Gastroesophageal sphincter (tissue), 3 donors: ENCODE measurements at regions not wholly inside any gene's neighbourhood (a gene's known extent, or its start where the extent isn't known, plus 50 kb on each side); places are given as distances from the start of the nearest gene placed in this dataset.

Source experiments
- EP300 ChIP-seq: sonication (generic); formaldehyde crosslinking; IDR thresholded peaks from one replicate; pipeline ENCODE4 v1.6.1; 2017; ENCODE audit warnings: antibody characterized with exemption, mild to moderate bottlenecking
- TF ChIP-seq, protein P1 (sequence below), 4 experiments: fragments of 200-600 bp in 2 of 4; fragments of 450-650 bp in 2 of 4; sonication (generic) in 1 of 4; IDR thresholded peaks; one replicate each; pipeline ENCODE4 v1.5.1; 2017 to 2019; ENCODE audit warnings: antibody characterized with exemption in 4 of 4, mild to moderate bottlenecking in 2 of 4, moderate library complexity in 2 of 4

DNA sequence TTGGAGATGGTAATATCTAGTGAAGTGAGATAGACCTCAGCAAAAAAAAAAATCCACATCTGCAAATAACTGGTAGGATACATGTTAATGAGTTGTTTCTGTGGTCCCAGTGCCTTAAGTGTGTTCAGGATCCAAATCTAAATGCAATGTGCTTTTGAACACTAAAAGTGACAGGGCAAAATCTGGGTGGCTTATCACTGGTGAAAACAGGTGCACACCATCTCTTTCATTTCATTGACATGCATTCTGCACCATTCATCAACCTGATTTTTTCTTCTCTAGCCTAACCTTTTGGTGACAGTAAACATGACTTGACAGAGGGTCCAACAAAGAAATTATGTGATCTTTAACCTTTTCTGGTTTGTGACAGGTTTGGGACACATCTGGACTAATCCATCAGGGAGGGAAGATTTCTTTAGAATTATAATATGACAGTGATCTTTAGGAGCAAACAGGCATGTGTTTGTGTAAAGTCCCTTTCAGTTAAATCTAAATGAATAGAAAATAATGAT, 201.6 kb upstream of the NEGR1 start:
- TF ChIP-seq, protein P1, sequence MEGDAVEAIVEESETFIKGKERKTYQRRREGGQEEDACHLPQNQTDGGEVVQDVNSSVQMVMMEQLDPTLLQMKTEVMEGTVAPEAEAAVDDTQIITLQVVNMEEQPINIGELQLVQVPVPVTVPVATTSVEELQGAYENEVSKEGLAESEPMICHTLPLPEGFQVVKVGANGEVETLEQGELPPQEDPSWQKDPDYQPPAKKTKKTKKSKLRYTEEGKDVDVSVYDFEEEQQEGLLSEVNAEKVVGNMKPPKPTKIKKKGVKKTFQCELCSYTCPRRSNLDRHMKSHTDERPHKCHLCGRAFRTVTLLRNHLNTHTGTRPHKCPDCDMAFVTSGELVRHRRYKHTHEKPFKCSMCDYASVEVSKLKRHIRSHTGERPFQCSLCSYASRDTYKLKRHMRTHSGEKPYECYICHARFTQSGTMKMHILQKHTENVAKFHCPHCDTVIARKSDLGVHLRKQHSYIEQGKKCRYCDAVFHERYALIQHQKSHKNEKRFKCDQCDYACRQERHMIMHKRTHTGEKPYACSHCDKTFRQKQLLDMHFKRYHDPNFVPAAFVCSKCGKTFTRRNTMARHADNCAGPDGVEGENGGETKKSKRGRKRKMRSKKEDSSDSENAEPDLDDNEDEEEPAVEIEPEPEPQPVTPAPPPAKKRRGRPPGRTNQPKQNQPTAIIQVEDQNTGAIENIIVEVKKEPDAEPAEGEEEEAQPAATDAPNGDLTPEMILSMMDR (IDR thresholded peaks at IDR 0.05), result no peak
- TF ChIP-seq EP300, result no peak
